Cardiac muscle cell (in vitro differentiated cells and primary cell): ENCODE measurements at regions not wholly inside any gene's neighbourhood (a gene's known extent, or its start where the extent isn't known, plus 50 kb on each side); places are given as distances from the start of the nearest gene placed in this dataset.

ENCODE experiments used
- DNase-seq, 2 donors: peaks; one replicate each; pipeline versions ENCODE4 v3.0.0 to v3.0.0-alpha.2; 2010 to 2017; ENCODE audit warnings: low read depth in 1 of 2, low spot score in 1 of 2
- H3K27ac ChIP-seq: fragments of 200-600 bp; sonication (generic); 2 replicates; pipeline ENCODE4 v1.5.1; 2016
- H3K27me3 ChIP-seq: fragments of 200-600 bp; sonication (generic); 2 replicates; pipeline ENCODE4 v1.6.0; 2016; ENCODE audit warnings: control low read depth
- H3K36me3 ChIP-seq: fragments of 200-600 bp; sonication (generic); 2 replicates; pipeline ENCODE4 v1.5.1; 2016; ENCODE audit warnings: control low read depth
- H3K4me1 ChIP-seq: fragments of 200-600 bp; sonication (generic); 2 replicates; pipeline ENCODE4 v1.8.1; 2017; ENCODE audit warnings: low read depth, mild to moderate bottlenecking, mixed run types
- H3K4me3 ChIP-seq: fragments of 200-600 bp; sonication (generic); 2 replicates; pipeline ENCODE4 v1.5.1; 2016; ENCODE audit warnings: mild to moderate bottlenecking
- H3K9me3 ChIP-seq: fragments of 200-600 bp; sonication (generic); 2 replicates; pipeline ENCODE4 v1.5.1; 2017; ENCODE audit warnings: low read depth, mild to moderate bottlenecking, control low read depth
- CTCF ChIP-seq: IDR thresholded peaks from 2 replicates; pipeline ENCODE4 v1.5.1; 2012; ENCODE audit warnings: low read depth, mild to moderate bottlenecking, low read length

- no peak for DNase-seq
- H3K4me1 ChIP-seq, result no peaks in the 10 kb centered on the region
- H3K36me3 ChIP-seq, result no peaks in the 10 kb centered on the region
- no peak for TF ChIP-seq CTCF
- H3K27ac ChIP-seq, result no peak overlapping the region
- no peaks in the 10 kb centered on the region for H3K9me3 ChIP-seq
- H3K27me3 ChIP-seq, result no peaks in the 10 kb centered on the region
- no peak overlapping the region for H3K4me3 ChIP-seq
Measured at GRCh38 chr13:71382285-71382684, 484.7 kb downstream of the DACH1 start.

- H3K9me3 ChIP-seq, result no peaks in the 10 kb centered on the region
- DNase-seq, result no peak
- no peaks in the 10 kb centered on the region for H3K27me3 ChIP-seq
- TF ChIP-seq CTCF, result no peak
- H3K4me3 ChIP-seq, result no peak overlapping the region
- no peaks in the 10 kb centered on the region for H3K36me3 ChIP-seq
- no peak overlapping the region for H3K27ac ChIP-seq
- no peaks in the 10 kb centered on the region for H3K4me1 ChIP-seq
Measured at GRCh38 chr13:71380191-71380590, 486.8 kb downstream of the DACH1 start.

GRCh38 chr13:71378961-71379905, 487.8 kb downstream of the DACH1 start:
- Histone ChIP-seq H3K27ac (no peak overlapping the region), H3K4me3 (no peak overlapping the region), H3K4me1 (no peaks in the 10 kb centered on the region), H3K36me3 (no peaks in the 10 kb centered on the region), H3K27me3 (no peaks in the 10 kb centered on the region), H3K9me3 (no peaks in the 10 kb centered on the region)
- no peak for DNase-seq
- no peak for TF ChIP-seq CTCF

- H3K9me3 ChIP-seq, result no peaks in the 10 kb centered on the region
- DNase-seq, result peak in 1 of 2 donors; percentile 4
Measured at GRCh38 chr13:71374471-71375049, 492.4 kb downstream of the DACH1 start.

GRCh38 chr13:71368336-71368735, 498.7 kb downstream of the DACH1 start:
- no peaks in the 10 kb centered on the region for H3K27me3 ChIP-seq
- no peaks in the 10 kb centered on the region for H3K9me3 ChIP-seq
- no peaks in the 10 kb centered on the region for H3K36me3 ChIP-seq
- H3K4me1 ChIP-seq, result no peaks in the 10 kb centered on the region
- DNase-seq, result no peak
- no peak overlapping the region for H3K27ac ChIP-seq
- TF ChIP-seq CTCF, result no peak
- no peak overlapping the region for H3K4me3 ChIP-seq

More at GRCh38 chr13:71374471-71375049, 492.4 kb downstream of the DACH1 start:
- H3K27ac ChIP-seq, result no peak overlapping the region
- no peaks in the 10 kb centered on the region for H3K4me1 ChIP-seq
- no peak for TF ChIP-seq CTCF
- H3K4me3 ChIP-seq, result no peak overlapping the region
- H3K27me3 ChIP-seq, result no peaks in the 10 kb centered on the region
- no peaks in the 10 kb centered on the region for H3K36me3 ChIP-seq
